DOHH2 (cell line): ENCODE measurements at regions not wholly inside any gene's neighbourhood (a gene's known extent, or its start where the extent isn't known, plus 50 kb on each side); places are given as distances from the start of the nearest gene placed in this dataset.

Experiments used
- H3F3A ChIP-seq: fragments of 200-600 bp; sonication (generic), shearing (Covaris generic); 2 replicates; pipeline ENCODE4 v1.6.0; 2016; ENCODE audit warnings: antibody characterized with exemption, mild to moderate bottlenecking; ENCODE audit not compliant: control insufficient read depth, insufficient read depth
- H3K27ac ChIP-seq: fragments of 200-600 bp; sonication (generic); 2 replicates; pipeline ENCODE4 v1.5.1; 2014; ENCODE audit warnings: low read depth, mild to moderate bottlenecking, low read length, moderate library complexity
- H3K27me3 ChIP-seq: fragments of 200-600 bp; sonication (generic); 2 replicates; pipeline ENCODE4 v1.6.1; 2014; ENCODE audit warnings: mild to moderate bottlenecking, low read length, mixed read lengths; ENCODE audit not compliant: control insufficient read depth
- H3K36me3 ChIP-seq: fragments of 200-600 bp; sonication (generic); 2 replicates; pipeline ENCODE4 v1.6.1; 2014; ENCODE audit warnings: mild to moderate bottlenecking, low read length, moderate library complexity, mixed read lengths; ENCODE audit not compliant: control insufficient read depth
- H3K4me1 ChIP-seq: fragments of 200-600 bp; sonication (generic); 2 replicates; pipeline ENCODE4 v1.6.1; 2014; ENCODE audit warnings: mild to moderate bottlenecking, low read length, mixed read lengths; ENCODE audit not compliant: control insufficient read depth
- H3K4me2 ChIP-seq: fragments of 200-600 bp; sonication (generic); 2 replicates; pipeline ENCODE4 v1.6.0; 2014; ENCODE audit warnings: mild to moderate bottlenecking, low read length, moderate library complexity
- H3K4me3 ChIP-seq: fragments of 200-600 bp; sonication (generic); 2 replicates; pipeline ENCODE4 v1.5.1; 2014; ENCODE audit warnings: mild to moderate bottlenecking, low read length, mixed read lengths
- H3K79me2 ChIP-seq: fragments of 200-600 bp; sonication (generic); 2 replicates; pipeline ENCODE4 v1.6.1; 2014; ENCODE audit warnings: mild to moderate bottlenecking, low read length, mixed read lengths; ENCODE audit not compliant: control insufficient read depth
- H3K9me2 ChIP-seq: fragments of 200-600 bp; sonication (generic); replicated peaks from 2 replicates; pipeline ENCODE4 v1.6.1; 2014; ENCODE audit warnings: mild to moderate bottlenecking, low read length, mixed read lengths; ENCODE audit not compliant: control insufficient read depth
- H3K9me3 ChIP-seq: fragments of 200-600 bp; sonication (generic); 2 replicates; pipeline ENCODE4 v1.6.1; 2014; ENCODE audit warnings: antibody characterized with exemption, low read length, mixed read lengths; ENCODE audit not compliant: control insufficient read depth, insufficient read depth
- H4K20me1 ChIP-seq: fragments of 200-600 bp; sonication (generic); 2 replicates; pipeline ENCODE4 v1.6.0; 2014; ENCODE audit warnings: low read depth, mild to moderate bottlenecking, antibody characterized with exemption, low read length, moderate library complexity; ENCODE audit not compliant: control insufficient read depth, insufficient read depth
- CTCF ChIP-seq: fragments of 200-600 bp; sonication (generic); IDR thresholded peaks from one replicate; pipeline ENCODE4 v1.5.1; 2014; ENCODE audit warnings: antibody characterized with exemption, mild to moderate bottlenecking, low read depth, low read length; ENCODE audit not compliant: poor library complexity, severe bottlenecking
- EZH2phosphoT487 ChIP-seq: fragments of 200-600 bp; sonication (generic); IDR thresholded peaks from 2 replicates; pipeline ENCODE4 v1.6.1; 2017; ENCODE audit warnings: borderline replicate concordance, mild to moderate bottlenecking, antibody characterized with exemption, low read length, moderate library complexity, mixed read lengths

- H3K4me2 ChIP-seq, result no peak overlapping the region
- H3K4me3 ChIP-seq, result no peak overlapping the region
- H3K27ac ChIP-seq, result no peak overlapping the region
- H4K20me1 ChIP-seq, result no peaks in the 10 kb centered on the region
- H3K9me3 ChIP-seq, result no peaks in the 10 kb centered on the region
- H3K9me2 ChIP-seq, result no peaks in the 10 kb centered on the region
- no peaks in the 10 kb centered on the region for H3F3A ChIP-seq
- no peaks in the 10 kb centered on the region for H3K27me3 ChIP-seq
- no peak for TF ChIP-seq EZH2phosphoT487
- TF ChIP-seq CTCF, result no peak
- H3K36me3 ChIP-seq, result no peaks in the 10 kb centered on the region
- H3K79me2 ChIP-seq, result no peaks in the 10 kb centered on the region
- H3K4me1 ChIP-seq, result no peaks in the 10 kb centered on the region
Observed at GRCh38 chr5:164071671-164072070, 566.3 kb downstream of the MAT2B start.

DNA sequence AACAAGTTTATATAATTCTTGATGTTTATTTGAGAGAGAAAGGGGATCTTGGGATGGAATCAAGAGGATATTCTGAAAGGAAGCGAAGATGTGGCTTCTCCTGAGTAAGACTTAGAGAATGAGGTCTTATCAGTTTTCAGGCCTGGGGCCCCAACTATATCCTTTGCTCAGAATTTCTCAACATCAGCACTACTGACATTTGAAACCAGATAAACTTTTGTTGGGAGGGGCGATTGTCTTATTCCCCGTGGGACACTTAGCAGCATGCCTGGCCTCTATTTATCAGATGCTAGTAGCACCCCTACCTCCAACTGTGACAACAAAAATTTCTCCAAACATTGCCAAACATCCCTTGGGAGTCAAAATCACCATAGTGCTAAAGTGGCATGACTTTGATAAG lies 567.7 kb downstream of the MAT2B start:
- no peaks in the 10 kb centered on the region for H3K79me2 ChIP-seq
- H3K4me1 ChIP-seq, result no peaks in the 10 kb centered on the region
- no peaks in the 10 kb centered on the region for H3K9me3 ChIP-seq
- TF ChIP-seq EZH2phosphoT487 (no peak), CTCF (no peak)
- H3K36me3 ChIP-seq, result no peaks in the 10 kb centered on the region
- H3F3A ChIP-seq, result no peaks in the 10 kb centered on the region
- H3K4me2 ChIP-seq, result no peak overlapping the region
- H3K4me3 ChIP-seq, result no peak overlapping the region
- no peaks in the 10 kb centered on the region for H4K20me1 ChIP-seq
- H3K9me2 ChIP-seq, result no peaks in the 10 kb centered on the region
- no peak overlapping the region for H3K27ac ChIP-seq
- H3K27me3 ChIP-seq, result no peaks in the 10 kb centered on the region

GRCh38 chr5:164076556-164076955 lies 571.1 kb downstream of the MAT2B start:
- H3K9me3 ChIP-seq, result no peaks in the 10 kb centered on the region
- H3F3A ChIP-seq, result no peaks in the 10 kb centered on the region
- no peaks in the 10 kb centered on the region for H3K27me3 ChIP-seq
- no peaks in the 10 kb centered on the region for H4K20me1 ChIP-seq
- H3K36me3 ChIP-seq, result no peaks in the 10 kb centered on the region
- no peaks in the 10 kb centered on the region for H3K79me2 ChIP-seq
- H3K4me3 ChIP-seq, result no peak overlapping the region
- no peaks in the 10 kb centered on the region for H3K4me1 ChIP-seq
- no peak for TF ChIP-seq CTCF
- no peak for TF ChIP-seq EZH2phosphoT487
- H3K9me2 ChIP-seq, result no peaks in the 10 kb centered on the region
- no peak overlapping the region for H3K27ac ChIP-seq
- no peak overlapping the region for H3K4me2 ChIP-seq

DNA sequence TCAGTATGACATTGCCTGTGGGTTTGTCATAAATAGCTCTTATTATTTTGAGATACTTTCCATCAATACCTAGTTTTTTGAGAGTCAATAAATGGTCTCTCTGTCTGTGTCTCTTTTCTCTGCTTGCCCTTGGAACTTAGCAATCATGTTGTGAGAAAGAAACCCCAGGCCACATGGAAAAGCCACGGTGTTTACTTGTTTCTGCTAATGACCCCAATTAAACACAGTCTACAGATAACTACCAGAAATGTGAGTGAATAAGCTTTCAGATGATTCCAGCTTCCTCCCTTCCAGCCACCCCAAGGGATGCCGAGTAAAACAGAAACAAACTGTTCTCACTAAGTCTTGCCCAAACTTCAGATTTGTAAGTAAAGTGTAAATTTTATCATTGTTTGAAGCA lies 584.9 kb downstream of the MAT2B start:
- H3K4me1 ChIP-seq, result no peaks in the 10 kb centered on the region
- H3F3A ChIP-seq, result no peaks in the 10 kb centered on the region
- H4K20me1 ChIP-seq, result no peaks in the 10 kb centered on the region
- no peak overlapping the region for H3K27ac ChIP-seq
- no peaks in the 10 kb centered on the region for H3K79me2 ChIP-seq
- H3K4me2 ChIP-seq, result no peak overlapping the region
- no peaks in the 10 kb centered on the region for H3K9me2 ChIP-seq
- no peaks in the 10 kb centered on the region for H3K9me3 ChIP-seq
- H3K27me3 ChIP-seq, result no peaks in the 10 kb centered on the region
- TF ChIP-seq CTCF (no peak), EZH2phosphoT487 (no peak)
- no peaks in the 10 kb centered on the region for H3K36me3 ChIP-seq
- no peak overlapping the region for H3K4me3 ChIP-seq
